ENCODE measurements at regions not wholly inside any gene's neighbourhood (a gene's known extent, or its start where the extent isn't known, plus 50 kb on each side); places are given as distances from the start of the nearest gene placed in this dataset.
"Not testable (repeated sequence)": the region's sequence is repeated elsewhere in the genome, so short reads cannot be mapped to it uniquely, and the experiment has no call there.

DNA sequence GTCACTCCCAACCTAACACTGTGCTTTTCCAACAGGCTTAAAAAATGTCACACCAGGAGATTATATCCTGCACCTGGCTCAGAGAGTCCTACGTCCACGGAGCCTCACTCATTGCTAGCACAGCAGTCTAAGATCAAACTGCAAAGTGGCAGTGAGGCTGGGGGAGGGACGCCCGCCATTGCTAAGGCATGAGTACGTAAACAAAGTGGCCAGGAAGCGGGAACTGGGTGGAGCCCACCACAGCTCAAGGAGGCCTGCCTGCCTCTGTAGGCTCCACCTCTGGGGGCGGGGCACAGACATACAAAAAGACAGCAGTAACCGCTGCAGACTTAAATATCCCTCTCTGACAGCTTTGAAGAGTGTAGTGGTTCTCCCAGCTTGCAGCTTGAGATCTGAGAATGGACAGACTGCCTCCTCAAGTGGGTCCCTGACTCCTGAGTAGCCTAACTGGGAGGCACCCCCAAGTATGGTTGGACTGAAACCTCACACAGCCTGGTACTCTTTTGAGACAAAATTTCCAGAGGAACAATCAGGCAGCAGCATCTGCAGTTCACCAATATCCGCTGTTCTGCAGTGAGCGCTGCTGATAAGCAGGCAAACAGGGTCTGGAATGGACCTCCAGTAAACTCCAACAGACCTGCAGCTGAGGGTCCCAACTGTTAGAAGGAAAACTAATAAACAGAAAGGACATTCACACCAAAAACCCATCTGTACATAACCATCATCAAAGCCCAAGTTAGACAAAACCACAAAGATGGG is 2986.4 kb upstream of the OR11H1 start:
- not testable (repeated sequence) for H3K4me1 Mint-ChIP-seq, H3K4me3 Mint-ChIP-seq, ATAC-seq, H3K27ac Mint-ChIP-seq, H3K27me3 Mint-ChIP-seq, DNase-seq, H3K9me3 Mint-ChIP-seq

- not testable (repeated sequence) for H3K9me3 Mint-ChIP-seq, ATAC-seq
Measured at GRCh38 chr22:12553366-12553765, 2974.6 kb upstream of the OR11H1 start.

GRCh38 chr22:12554648-12555192 is 2973.3 kb upstream of the OR11H1 start:
- not testable (repeated sequence) for H3K27me3 Mint-ChIP-seq, H3K4me1 Mint-ChIP-seq, DNase-seq, H3K27ac Mint-ChIP-seq, H3K4me3 Mint-ChIP-seq, H3K9me3 Mint-ChIP-seq, ATAC-seq

More at GRCh38 chr22:12553366-12553765, 2974.6 kb upstream of the OR11H1 start:
- not testable (repeated sequence) for H3K27me3 Mint-ChIP-seq, H3K4me1 Mint-ChIP-seq, H3K27ac Mint-ChIP-seq, DNase-seq, H3K4me3 Mint-ChIP-seq

DNA sequence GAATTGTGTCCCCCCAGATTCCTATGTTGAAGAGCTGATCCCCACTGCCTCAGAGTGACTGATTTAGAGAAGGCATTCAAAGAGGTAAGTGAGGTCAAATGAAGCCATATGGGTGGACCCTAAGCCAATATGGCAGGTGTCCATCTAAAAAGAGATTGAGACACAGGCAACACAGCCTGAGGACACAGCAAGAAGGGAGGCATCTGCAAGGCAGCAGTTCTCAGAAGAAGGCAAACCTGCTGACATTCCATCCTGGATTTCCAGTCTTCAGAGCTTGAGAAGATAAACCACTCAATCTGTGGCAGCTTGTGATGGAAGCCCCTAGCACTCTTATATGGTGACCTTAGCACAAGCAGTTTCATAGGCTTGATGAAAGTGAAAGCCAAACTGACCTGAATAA is 2956.5 kb upstream of the OR11H1 start:
- H3K4me1 Mint-ChIP-seq, H3K9me3 Mint-ChIP-seq, H3K27me3 Mint-ChIP-seq, ATAC-seq, H3K4me3 Mint-ChIP-seq, H3K27ac Mint-ChIP-seq, DNase-seq: not testable (repeated sequence)

GRCh38 chr22:12579655-12580054 is 2948.3 kb upstream of the OR11H1 start:
- H3K9me3 Mint-ChIP-seq, H3K4me3 Mint-ChIP-seq, ATAC-seq, H3K27me3 Mint-ChIP-seq, H3K27ac Mint-ChIP-seq, H3K4me1 Mint-ChIP-seq, DNase-seq: not testable (repeated sequence)

DNA sequence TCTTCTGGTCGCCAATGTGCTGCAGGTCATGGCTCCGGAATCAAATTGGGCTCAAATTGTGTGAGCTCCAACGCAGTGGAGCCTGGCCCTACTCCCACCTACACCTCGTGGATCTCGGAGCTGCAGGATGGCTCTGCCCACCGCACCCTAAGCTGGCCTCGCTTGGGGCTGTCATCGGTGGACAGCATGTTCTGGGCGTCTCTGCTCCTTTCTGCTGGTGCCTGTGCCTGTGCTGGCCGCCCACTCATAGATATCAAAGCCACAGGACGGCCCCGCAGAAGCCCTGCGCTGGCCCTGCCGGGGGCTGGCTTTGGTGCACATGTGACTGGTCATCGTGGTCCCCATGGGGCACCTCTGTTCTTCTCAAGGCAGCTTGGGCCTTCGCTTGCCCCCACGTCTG is 2943.5 kb upstream of the OR11H1 start:
- not testable (repeated sequence) for DNase-seq, H3K27me3 Mint-ChIP-seq, H3K9me3 Mint-ChIP-seq, H3K4me3 Mint-ChIP-seq, H3K4me1 Mint-ChIP-seq, ATAC-seq, H3K27ac Mint-ChIP-seq

- not testable (repeated sequence) for H3K9me3 Mint-ChIP-seq, H3K4me1 Mint-ChIP-seq, H3K27me3 Mint-ChIP-seq, H3K4me3 Mint-ChIP-seq, DNase-seq, ATAC-seq, H3K27ac Mint-ChIP-seq
Measured at GRCh38 chr22:12584874-12585273, 2943.1 kb upstream of the OR11H1 start.

DNA sequence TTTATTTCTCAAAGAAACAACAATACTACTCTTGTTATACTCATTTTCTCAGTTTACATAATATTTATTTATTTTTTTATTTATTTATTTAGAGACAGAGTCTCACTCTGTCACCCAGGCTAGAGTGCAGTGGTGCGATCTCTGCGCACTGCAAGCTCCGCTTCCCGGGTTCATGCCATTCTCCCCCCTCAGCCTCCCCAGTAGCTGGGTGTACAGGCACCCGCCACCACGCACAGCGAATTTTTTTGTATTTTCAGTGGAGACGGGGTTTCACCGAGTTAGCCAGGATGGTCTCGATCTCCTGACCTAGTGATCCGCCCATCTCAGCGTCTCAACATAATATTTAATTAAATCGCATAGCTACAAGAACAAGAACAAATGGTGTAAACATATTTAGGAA is 2932.3 kb upstream of the OR11H1 start:
- not testable (repeated sequence) for ATAC-seq, H3K4me1 Mint-ChIP-seq, H3K27ac Mint-ChIP-seq, H3K27me3 Mint-ChIP-seq, H3K4me3 Mint-ChIP-seq, DNase-seq
- H3K9me3 Mint-ChIP-seq = peaks cover 31 to 45% of the 10 kb centered on the region in 2 donors

GRCh38 chr22:12597778-12598177 is 2930.2 kb upstream of the OR11H1 start:
- H3K27me3 Mint-ChIP-seq, ATAC-seq, H3K4me1 Mint-ChIP-seq, H3K4me3 Mint-ChIP-seq, DNase-seq, H3K27ac Mint-ChIP-seq: not testable (repeated sequence)
- peaks cover 33 to 52% of the 10 kb centered on the region in 2 donors for H3K9me3 Mint-ChIP-seq

DNA sequence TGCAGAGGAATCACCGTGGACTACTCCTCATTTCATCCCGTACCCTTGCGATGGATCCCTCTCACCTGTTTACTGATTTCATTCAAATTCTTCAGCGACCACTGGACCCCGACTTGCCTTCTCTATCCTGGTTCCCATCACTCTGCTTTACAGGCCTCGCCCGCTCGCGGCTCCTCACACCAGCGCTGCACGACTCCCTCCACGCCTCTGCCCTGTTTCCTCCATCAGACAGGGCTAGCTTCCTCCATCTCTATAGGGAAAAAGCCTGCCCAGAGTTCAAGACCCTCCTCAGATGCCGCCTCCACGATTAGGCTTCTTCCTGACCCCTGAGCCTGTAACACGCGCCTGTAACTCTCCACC is 2926.5 kb upstream of the OR11H1 start:
- peaks cover 36 to 60% of the 10 kb centered on the region in 2 donors for H3K9me3 Mint-ChIP-seq
- not testable (repeated sequence) for H3K4me3 Mint-ChIP-seq, H3K27me3 Mint-ChIP-seq, H3K4me1 Mint-ChIP-seq, DNase-seq, H3K27ac Mint-ChIP-seq, ATAC-seq

DNA sequence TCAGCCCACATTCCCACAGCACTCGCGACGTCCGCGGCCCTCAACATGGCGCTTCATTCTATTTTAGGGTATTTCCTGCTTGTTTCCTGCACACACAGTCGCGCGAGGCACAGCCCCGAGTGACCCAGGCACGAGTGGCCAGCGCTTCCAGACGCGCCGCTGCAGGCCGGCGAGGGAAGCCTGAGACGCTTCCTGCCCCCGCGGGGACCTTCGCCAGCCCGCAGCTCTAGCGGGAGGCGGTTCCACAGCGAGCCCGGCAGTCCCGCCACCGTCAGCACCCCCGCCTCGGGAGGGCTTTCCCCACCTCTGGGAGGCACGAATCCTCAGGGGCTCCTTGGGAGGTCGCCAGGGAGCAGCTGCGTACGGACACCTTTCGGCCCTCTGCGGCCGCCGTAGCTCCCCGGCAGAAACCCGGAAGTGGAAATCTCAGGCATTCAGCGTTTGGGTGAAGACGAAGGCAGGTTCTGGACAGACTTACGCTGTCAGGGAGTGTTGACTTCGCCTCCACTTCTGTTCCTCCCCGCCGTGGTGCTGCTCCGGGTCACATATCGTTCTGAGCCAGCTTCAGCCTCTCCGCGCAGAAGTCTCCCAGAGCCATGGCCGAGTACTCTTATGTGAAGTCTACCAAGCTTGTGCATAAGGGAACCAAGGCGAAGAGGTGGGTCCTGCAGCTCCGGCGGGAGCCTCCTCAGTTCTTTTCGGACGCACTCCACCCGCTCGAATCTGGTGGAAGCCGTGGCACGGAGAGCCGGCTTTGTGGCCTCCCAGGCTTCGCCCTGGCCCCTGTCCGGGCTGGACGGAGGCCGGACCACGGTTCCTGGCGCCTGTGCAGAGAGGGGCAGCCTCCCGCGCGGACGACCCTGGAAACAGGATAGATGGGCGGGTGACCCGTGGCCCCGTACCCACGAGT is 2925.9 kb upstream of the OR11H1 start:
- Mint-ChIP-seq H3K4me1 (no peaks in the 10 kb centered on the region), H3K27me3 (no peaks in the 10 kb centered on the region), H3K4me3 (no peak overlapping the region), H3K9me3 (peaks cover 40 to 66% of the 10 kb centered on the region in 2 donors), H3K27ac (no peak overlapping the region)
- ATAC-seq = no peak
- no peak for DNase-seq

- peaks cover 41 to 65% of the 10 kb centered on the region in 2 donors for H3K9me3 Mint-ChIP-seq
- not testable (repeated sequence) for ATAC-seq, H3K27ac Mint-ChIP-seq, H3K4me1 Mint-ChIP-seq, DNase-seq, H3K27me3 Mint-ChIP-seq, H3K4me3 Mint-ChIP-seq
Measured at GRCh38 chr22:12603399-12603798, 2924.6 kb upstream of the OR11H1 start.

DNA sequence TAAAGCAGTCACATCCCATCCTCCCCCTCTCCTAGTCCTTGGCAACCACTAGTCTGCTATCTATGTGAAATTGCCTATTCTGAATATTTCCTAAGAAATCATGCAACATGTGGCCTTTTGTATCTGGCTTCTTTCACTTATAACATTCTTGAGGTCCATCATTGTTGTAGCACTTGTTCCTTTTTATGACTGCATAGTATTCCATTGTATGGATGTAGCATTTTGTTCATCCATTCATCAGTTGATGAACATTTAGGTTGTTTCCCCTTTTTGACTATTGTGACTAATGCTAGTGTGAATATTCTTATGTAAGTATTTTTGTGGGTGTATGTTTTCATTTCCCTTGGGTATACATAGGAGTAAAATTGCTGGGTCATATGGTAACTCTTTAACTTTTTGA is 2924.2 kb upstream of the OR11H1 start:
- DNase-seq = not testable (repeated sequence)
- peaks cover 40 to 64% of the 10 kb centered on the region in 2 donors for H3K9me3 Mint-ChIP-seq

GRCh38 chr22:12608454-12608853 is 2919.5 kb upstream of the OR11H1 start:
- not testable (repeated sequence) for ATAC-seq, H3K27me3 Mint-ChIP-seq, H3K27ac Mint-ChIP-seq, DNase-seq, H3K4me3 Mint-ChIP-seq, H3K4me1 Mint-ChIP-seq
- H3K9me3 Mint-ChIP-seq = peaks cover 21 to 48% of the 10 kb centered on the region in 2 donors

More for the DNA sequence above, 2924.2 kb upstream of the OR11H1 start:
- not testable (repeated sequence) for H3K4me1 Mint-ChIP-seq, H3K27me3 Mint-ChIP-seq, H3K27ac Mint-ChIP-seq, ATAC-seq, H3K4me3 Mint-ChIP-seq

- no peak for DNase-seq
- no peak overlapping the region for H3K27ac Mint-ChIP-seq
- H3K27me3 Mint-ChIP-seq = no peaks in the 10 kb centered on the region
- peaks cover 16 to 18% of the 10 kb centered on the region in 2 donors for H3K9me3 Mint-ChIP-seq
- no peak overlapping the region for H3K4me3 Mint-ChIP-seq
- no peaks in the 10 kb centered on the region for H3K4me1 Mint-ChIP-seq
- no peak for ATAC-seq
Measured at GRCh38 chr22:12613199-12613598, 2914.8 kb upstream of the OR11H1 start.

- H3K4me3 Mint-ChIP-seq, ATAC-seq, H3K4me1 Mint-ChIP-seq, DNase-seq, H3K27ac Mint-ChIP-seq, H3K27me3 Mint-ChIP-seq: not testable (repeated sequence)
- H3K9me3 Mint-ChIP-seq = peaks cover 16% of the 10 kb centered on the region in 2 donors
Measured at GRCh38 chr22:12613907-12614306, 2914.1 kb upstream of the OR11H1 start.

Measured in stimulated activated naive CD8-positive, alpha-beta T cell treated with anti-CD3 and anti-CD28 coated beads, Interleukin-15, amount 100 ng/mL, for 72 hours (primary cell).